ENCODE measurements at regions not wholly inside any gene's neighbourhood (a gene's known extent, or its start where the extent isn't known, plus 50 kb on each side); places are given as distances from the start of the nearest gene placed in this dataset.
A peak's percentile ranks its signal among the peaks of the same experiment; 100 is the strongest.

- Histone ChIP-seq H3K4me2 (ENCODE audit: low read depth, low read length, poor library complexity, severe bottlenecking) (peak overlapping the region; percentile 44), H2AFZ (ENCODE audit: low read length) (no peak overlapping the region), H4K20me1 (ENCODE audit: insufficient read depth, low read depth, low read length) (no peaks in the 10 kb centered on the region), H3K27ac (ENCODE audit: low read length) (peak overlapping the region; percentile 49), H3K9me2 (replicated peaks; ENCODE audit: insufficient read depth, low read length) (no peaks in the 10 kb centered on the region), H3K4me1 (ENCODE audit: low read length) (peaks cover 97% of the 10 kb centered on the region), H3K36me3 (ENCODE audit: insufficient read depth, low read length) (no peaks in the 10 kb centered on the region), H3K9ac (ENCODE audit: low read length) (peak overlapping the region; percentile 19; the same call in 1 of the 2 replicates), H3K9me3 (ENCODE audit: low read length) (no peaks in the 10 kb centered on the region), H3K79me2 (ENCODE audit: low read length) (no peaks in the 10 kb centered on the region), H3K27me3 (ENCODE audit: low read length) (no peaks in the 10 kb centered on the region), H3K4me3 (ENCODE audit: low read length) (peak overlapping the region; percentile 2; the same call in 1 of the 2 replicates)
- peak; percentile 63 for DNase-seq
Observed at GRCh38 chr3:43953814-43954692, 263.3 kb downstream of the ABHD5 start.

DNA sequence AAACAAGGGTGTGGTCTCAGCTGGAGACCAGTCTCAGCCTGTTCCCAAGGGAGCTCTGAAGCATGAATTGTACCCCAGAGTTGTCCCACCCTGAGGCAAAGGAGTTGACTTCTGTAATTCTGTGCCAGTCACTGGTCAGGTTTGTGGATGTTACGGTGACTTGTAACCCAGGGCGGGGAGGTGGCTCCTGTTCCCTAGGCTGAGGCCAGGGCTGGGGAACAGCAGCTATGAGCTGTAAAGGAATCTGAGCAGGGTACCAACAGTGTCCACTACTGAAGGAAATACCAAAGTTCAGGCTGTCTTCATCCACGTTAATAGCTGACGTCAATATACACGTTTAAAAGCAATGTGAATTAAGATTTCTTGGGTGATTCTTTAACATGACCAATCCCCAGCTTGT, 266.2 kb downstream of the ABHD5 start:
- Histone ChIP-seq H4K20me1 (ENCODE audit: insufficient read depth, low read depth, low read length) (no peaks in the 10 kb centered on the region), H3K36me3 (ENCODE audit: insufficient read depth, low read length) (no peaks in the 10 kb centered on the region), H3K27me3 (ENCODE audit: low read length) (no peaks in the 10 kb centered on the region), H3K4me1 (ENCODE audit: low read length) (peaks cover 87% of the 10 kb centered on the region), H3K79me2 (ENCODE audit: low read length) (no peaks in the 10 kb centered on the region), H3K9me2 (replicated peaks; ENCODE audit: insufficient read depth, low read length) (no peaks in the 10 kb centered on the region), H3K9me3 (ENCODE audit: low read length) (no peaks in the 10 kb centered on the region), H3K4me3 (ENCODE audit: low read length) (no peak overlapping the region), H2AFZ (ENCODE audit: low read length) (no peak overlapping the region), H3K9ac (ENCODE audit: low read length) (no peak overlapping the region), H3K4me2 (ENCODE audit: low read depth, low read length, poor library complexity, severe bottlenecking) (no peak overlapping the region), H3K27ac (ENCODE audit: low read length) (no peak overlapping the region)
- no peak for DNase-seq

DNA sequence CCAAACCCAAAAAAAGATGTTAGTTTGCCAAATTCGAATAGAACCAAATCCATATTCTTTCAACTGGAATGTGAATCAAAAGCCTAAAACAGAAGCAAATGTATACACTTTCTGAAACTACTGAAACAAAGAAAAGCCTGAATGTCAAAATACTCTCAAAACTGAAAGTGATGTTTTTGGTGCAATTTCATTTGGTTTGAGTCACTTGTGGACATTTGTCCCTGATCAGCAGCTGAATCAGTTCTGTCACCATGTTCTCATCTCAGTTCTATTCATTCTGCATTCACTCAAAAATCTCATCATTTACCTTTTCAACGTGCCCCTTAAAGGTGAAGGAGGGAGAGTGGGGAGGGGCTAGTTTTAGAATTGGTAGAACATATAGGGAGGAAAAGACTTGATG, 266.8 kb downstream of the ABHD5 start:
- Histone ChIP-seq H3K36me3 (ENCODE audit: insufficient read depth, low read length) (no peaks in the 10 kb centered on the region), H3K27me3 (ENCODE audit: low read length) (no peaks in the 10 kb centered on the region), H3K4me3 (ENCODE audit: low read length) (peak overlapping the region; percentile 12; the same call in 1 of the 2 replicates), H3K9me3 (ENCODE audit: low read length) (no peaks in the 10 kb centered on the region), H3K27ac (ENCODE audit: low read length) (peak overlapping the region; percentile 13; the same call in 1 of the 2 replicates), H2AFZ (ENCODE audit: low read length) (no peak overlapping the region), H3K4me1 (ENCODE audit: low read length) (peaks cover 83% of the 10 kb centered on the region), H3K9me2 (replicated peaks; ENCODE audit: insufficient read depth, low read length) (no peaks in the 10 kb centered on the region), H3K79me2 (ENCODE audit: low read length) (no peaks in the 10 kb centered on the region), H4K20me1 (ENCODE audit: insufficient read depth, low read depth, low read length) (no peaks in the 10 kb centered on the region), H3K4me2 (ENCODE audit: low read depth, low read length, poor library complexity, severe bottlenecking) (peak overlapping the region; percentile 46), H3K9ac (ENCODE audit: low read length) (peak overlapping the region; percentile 25)
- no peak for DNase-seq

GRCh38 chr3:43958005-43958770, 267.4 kb downstream of the ABHD5 start:
- Histone ChIP-seq H3K4me2 (ENCODE audit: low read depth, low read length, poor library complexity, severe bottlenecking) (peak overlapping the region; percentile 46), H3K27me3 (ENCODE audit: low read length) (no peaks in the 10 kb centered on the region), H3K4me1 (ENCODE audit: low read length) (peaks cover 77% of the 10 kb centered on the region), H3K79me2 (ENCODE audit: low read length) (no peaks in the 10 kb centered on the region), H3K4me3 (ENCODE audit: low read length) (peak overlapping the region; percentile 12; the same call in 1 of the 2 replicates), H4K20me1 (ENCODE audit: insufficient read depth, low read depth, low read length) (no peaks in the 10 kb centered on the region), H3K9me2 (replicated peaks; ENCODE audit: insufficient read depth, low read length) (no peaks in the 10 kb centered on the region), H2AFZ (ENCODE audit: low read length) (no peak overlapping the region), H3K9me3 (ENCODE audit: low read length) (no peaks in the 10 kb centered on the region), H3K27ac (ENCODE audit: low read length) (peak overlapping the region; percentile 13; the same call in 1 of the 2 replicates), H3K36me3 (ENCODE audit: insufficient read depth, low read length) (no peaks in the 10 kb centered on the region), H3K9ac (ENCODE audit: low read length) (peak overlapping the region; percentile 25)
- peak; percentile 57 for DNase-seq

GRCh38 chr3:43958973-43959372, 268.2 kb downstream of the ABHD5 start:
- H3K36me3 ChIP-seq (ENCODE audit: insufficient read depth, low read length): no peaks in the 10 kb centered on the region
- DNase-seq: no peak
- H4K20me1 ChIP-seq (ENCODE audit: insufficient read depth, low read depth, low read length): no peaks in the 10 kb centered on the region
- H3K79me2 ChIP-seq (ENCODE audit: low read length): no peaks in the 10 kb centered on the region
- no peak overlapping the region for H3K9ac ChIP-seq (ENCODE audit: low read length)
- no peak overlapping the region for H3K27ac ChIP-seq (ENCODE audit: low read length)
- no peak overlapping the region for H2AFZ ChIP-seq (ENCODE audit: low read length)
- H3K9me2 ChIP-seq (replicated peaks; ENCODE audit: insufficient read depth, low read length): no peaks in the 10 kb centered on the region
- no peaks in the 10 kb centered on the region for H3K27me3 ChIP-seq (ENCODE audit: low read length)
- H3K9me3 ChIP-seq (ENCODE audit: low read length): no peaks in the 10 kb centered on the region
- peaks cover 70% of the 10 kb centered on the region for H3K4me1 ChIP-seq (ENCODE audit: low read length)
- no peak overlapping the region for H3K4me2 ChIP-seq (ENCODE audit: low read depth, low read length, poor library complexity, severe bottlenecking)
- H3K4me3 ChIP-seq (ENCODE audit: low read length): no peak overlapping the region

GRCh38 chr3:43959498-43960447, 269.0 kb downstream of the ABHD5 start:
- Histone ChIP-seq H3K9me3 (ENCODE audit: low read length) (no peaks in the 10 kb centered on the region), H3K4me2 (ENCODE audit: low read depth, low read length, poor library complexity, severe bottlenecking) (peak overlapping the region; percentile 23), H2AFZ (ENCODE audit: low read length) (0 out of 2 replicates have a peak overlapping the region, but pooled peaks have one; percentile 6), H3K9me2 (replicated peaks; ENCODE audit: insufficient read depth, low read length) (no peaks in the 10 kb centered on the region), H3K9ac (ENCODE audit: low read length) (no peak overlapping the region), H4K20me1 (ENCODE audit: insufficient read depth, low read depth, low read length) (no peaks in the 10 kb centered on the region), H3K4me3 (ENCODE audit: low read length) (no peak overlapping the region), H3K27ac (ENCODE audit: low read length) (no peak overlapping the region), H3K27me3 (ENCODE audit: low read length) (no peaks in the 10 kb centered on the region), H3K79me2 (ENCODE audit: low read length) (no peaks in the 10 kb centered on the region), H3K4me1 (ENCODE audit: low read length) (peaks cover 67% of the 10 kb centered on the region), H3K36me3 (ENCODE audit: insufficient read depth, low read length) (no peaks in the 10 kb centered on the region)
- DNase-seq: no peak

DNA sequence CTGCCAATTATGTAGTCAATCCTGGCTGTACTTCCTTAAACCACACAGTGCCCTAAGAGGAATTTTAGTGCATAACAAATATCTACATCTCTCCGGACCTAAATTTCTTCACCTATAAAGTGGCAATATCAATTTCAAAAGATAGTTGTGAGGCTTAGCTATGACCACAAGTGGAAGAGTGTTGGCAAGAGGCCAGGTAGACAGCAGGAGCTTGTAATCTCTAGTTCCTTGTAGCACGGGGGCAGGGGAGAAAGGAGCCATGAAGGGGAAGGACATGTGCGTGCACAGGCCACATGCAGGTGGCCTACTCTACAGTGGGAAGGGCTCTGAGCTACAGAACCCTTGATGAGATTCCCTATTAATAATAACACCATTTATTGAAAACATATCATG, 269.7 kb downstream of the ABHD5 start:
- H3K4me2 ChIP-seq (ENCODE audit: low read depth, low read length, poor library complexity, severe bottlenecking): peak overlapping the region; percentile 23
- no peaks in the 10 kb centered on the region for H4K20me1 ChIP-seq (ENCODE audit: insufficient read depth, low read depth, low read length)
- no peak overlapping the region for H3K4me3 ChIP-seq (ENCODE audit: low read length)
- H3K9ac ChIP-seq (ENCODE audit: low read length): no peak overlapping the region
- 0 out of 2 replicates have a peak overlapping the region, but pooled peaks have one; percentile 6 for H2AFZ ChIP-seq (ENCODE audit: low read length)
- no peaks in the 10 kb centered on the region for H3K9me2 ChIP-seq (replicated peaks; ENCODE audit: insufficient read depth, low read length)
- no peaks in the 10 kb centered on the region for H3K79me2 ChIP-seq (ENCODE audit: low read length)
- H3K27me3 ChIP-seq (ENCODE audit: low read length): no peaks in the 10 kb centered on the region
- peaks cover 67% of the 10 kb centered on the region for H3K4me1 ChIP-seq (ENCODE audit: low read length)
- H3K9me3 ChIP-seq (ENCODE audit: low read length): no peaks in the 10 kb centered on the region
- peak; percentile 64 for DNase-seq
- H3K36me3 ChIP-seq (ENCODE audit: insufficient read depth, low read length): no peaks in the 10 kb centered on the region
- no peak overlapping the region for H3K27ac ChIP-seq (ENCODE audit: low read length)

Measured in Karpas-422 (cell line).